A549 (cell line): ENCODE measurements at regions not wholly inside any gene's neighbourhood (a gene's known extent, or its start where the extent isn't known, plus 50 kb on each side); places are given as distances from the start of the nearest gene placed in this dataset.
A peak's percentile ranks its signal among the peaks of the same experiment; 100 is the strongest.

ENCODE experiments used
- ATAC-seq, 2 experiments: fragments of 200-7000 bp in 1 of 2; fragments of >200 bp in 1 of 2; cut with Nextera tagmentation in 1 of 2; cut with Tn5 transposase in 1 of 2; 3 replicates each; pipeline versions ENCODE4 v1.8.0 to v1.9.1; 2018 to 2020; ENCODE audit warnings: mild to moderate bottlenecking in 1 of 2, moderate library complexity in 1 of 2
- CTCF ChIA-PET: fragments of 300-600 bp; sonication (Branson Sonifier 250); formaldehyde crosslinking; extraction: SDS; loops from one replicate; lab custom pipeline; 2021; ENCODE audit warnings: antibody characterized with exemption, inconsistent platforms; lab: Yijun Ruan, JAX
- POLR2A ChIA-PET: fragments of 350-600 bp; formaldehyde crosslinking; extraction: SDS; loops from one replicate; lab custom pipeline; 2021; ENCODE audit warnings: antibody characterized with exemption, inconsistent platforms; lab: Yijun Ruan, JAX
- DNase-seq, 2 experiments: peaks; one replicate each; pipeline versions ENCODE4 v3.0.0 to v3.0.0-alpha.2; 2011 to 2016; ENCODE audit warnings: low read depth in 1 of 2, low spot score in 1 of 2
- FAIRE-seq: peaks from 2 replicates; lab custom pipeline; 2011; peaks lifted over from hg19 to GRCh38; lab: Jason Lieb, UNC
- H3K27ac ChIP-seq, 2 experiments: fragments of >200 bp; sonication (Bioruptor Twin); formaldehyde crosslinking; 3 replicates each; pipeline ENCODE4 v1.5.1; 2016 to 2017
- H3K4me1 ChIP-seq: fragments of >200 bp; sonication (Bioruptor Twin); formaldehyde crosslinking; 3 replicates; pipeline ENCODE4 v1.6.1; 2016
- H3K4me2 ChIP-seq: fragments of >200 bp; sonication (Bioruptor Twin); formaldehyde crosslinking; 3 replicates; pipeline ENCODE4 v1.6.1; 2016
- H3K4me3 ChIP-seq: fragments of >200 bp; sonication (Bioruptor Twin); formaldehyde crosslinking; 3 replicates; pipeline ENCODE4 v1.5.1; 2016
- H3K9me3 ChIP-seq: fragments of >200 bp; sonication (Bioruptor Twin); formaldehyde crosslinking; 3 replicates; pipeline ENCODE4 v1.6.1; 2016
- BHLHE40 ChIP-seq: IDR thresholded peaks from 2 replicates; pipeline ENCODE4 v1.6.1; 2012; ENCODE audit warnings: low read depth, low read length, inconsistent platforms
- CBX8 ChIP-seq: fragments of 200-600 bp; sonication (generic); IDR thresholded peaks from 2 replicates; pipeline ENCODE4 v1.6.1; 2016
- ELK1 ChIP-seq: fragments of 150-350 bp; IDR thresholded peaks from 2 replicates; pipeline ENCODE4 v1.6.1; 2014; ENCODE audit warnings: low read depth, mild to moderate bottlenecking, low read length
- EP300 ChIP-seq, 2 experiments: fragments of >200 bp; sonication (Bioruptor Twin); formaldehyde crosslinking; IDR thresholded peaks; 2 replicates in 1 of 2; 3 replicates in 1 of 2; pipeline ENCODE4 v1.6.1; 2016 to 2017
- ESRRA ChIP-seq: fragments of 150-350 bp; IDR thresholded peaks from 2 replicates; pipeline ENCODE4 v1.6.1; 2014; ENCODE audit warnings: mild to moderate bottlenecking, low read length, borderline replicate concordance
- FOSB ChIP-seq: fragments of 250-450 bp; sonication (Bioruptor Pico); IDR thresholded peaks from 2 replicates; pipeline ENCODE4 v1.5.0; 2020; ENCODE audit warnings: mild to moderate bottlenecking, moderate library complexity
- FOSL2 ChIP-seq, 2 experiments: fragments of 450-650 bp in 1 of 2; fragments of >200 bp in 1 of 2; sonication (Bioruptor Twin) in 1 of 2; formaldehyde crosslinking; IDR thresholded peaks; 2 replicates each; pipeline versions ENCODE4 v1.5.0 to v1.6.1; 2016 to 2020; ENCODE audit warnings: mild to moderate bottlenecking in 1 of 2, moderate library complexity in 1 of 2
- FOXS1 ChIP-seq: fragments of 250-450 bp; sonication (Bioruptor Pico); IDR thresholded peaks from 2 replicates; pipeline ENCODE4 v1.5.0; 2020; ENCODE audit warnings: mild to moderate bottlenecking, moderate library complexity
- GATA3 ChIP-seq: IDR thresholded peaks from 2 replicates; pipeline ENCODE4 v1.6.1; 2012; ENCODE audit warnings: borderline replicate concordance
- KDM1A ChIP-seq: fragments of 200-600 bp; sonication (generic); IDR thresholded peaks from 2 replicates; pipeline ENCODE4 v1.6.1; 2016; ENCODE audit warnings: low read depth, mild to moderate bottlenecking
- MAFK ChIP-seq: fragments of 450-650 bp; IDR thresholded peaks from 2 replicates; pipeline ENCODE4 v1.6.1; 2014; ENCODE audit not compliant: partially characterized antibody
- MAZ ChIP-seq: fragments of 150-350 bp; IDR thresholded peaks from 2 replicates; pipeline ENCODE4 v1.6.1; 2014; ENCODE audit warnings: antibody characterized with exemption, low read depth, low read length, borderline replicate concordance
- NFE2L2 ChIP-seq: fragments of 150-350 bp; conservative IDR thresholded peaks from 2 replicates; pipeline ENCODE4 v1.6.1; 2014; ENCODE audit warnings: low read length
- PHF8 ChIP-seq: fragments of 200-600 bp; sonication (generic); IDR thresholded peaks from 2 replicates; pipeline ENCODE4 v1.6.1; 2016; ENCODE audit warnings: low read depth, mild to moderate bottlenecking, antibody characterized with exemption, moderate library complexity, borderline replicate concordance
- POLR2AphosphoS2 ChIP-seq: conservative IDR thresholded peaks from 2 replicates; pipeline ENCODE4 v1.6.1; 2012; ENCODE audit warnings: low read length, improper control_type of control experiment, inconsistent platforms
- REST ChIP-seq: fragments of 200-600 bp; sonication (generic); IDR thresholded peaks from 2 replicates; pipeline ENCODE4 v1.6.1; 2016; ENCODE audit warnings: antibody characterized with exemption, mild to moderate bottlenecking, moderate library complexity
- RFX5 ChIP-seq: fragments of 450-650 bp; IDR thresholded peaks from 2 replicates; pipeline ENCODE4 v1.7.1; 2014; ENCODE audit warnings: antibody characterized with exemption, mild to moderate bottlenecking, moderate library complexity
- RNF2 ChIP-seq: fragments of 200-600 bp; sonication (generic); IDR thresholded peaks from 2 replicates; pipeline ENCODE4 v1.6.1; 2016; ENCODE audit warnings: low read depth, mild to moderate bottlenecking, antibody characterized with exemption, moderate library complexity, borderline replicate concordance
- SMC3 ChIP-seq: fragments of >200 bp; sonication (Bioruptor Twin); formaldehyde crosslinking; IDR thresholded peaks from 3 replicates; pipeline ENCODE4 v1.6.1; 2018; ENCODE audit warnings: inconsistent platforms
- ZFP36 ChIP-seq: fragments of 450-650 bp; IDR thresholded peaks from 2 replicates; pipeline ENCODE4 v1.6.1; 2014; ENCODE audit warnings: borderline replicate concordance; ENCODE audit not compliant: partially characterized antibody
- ZSCAN20 ChIP-seq: fragments of 250-450 bp; sonication (Bioruptor Pico); IDR thresholded peaks from 2 replicates; pipeline ENCODE4 v1.8.0; 2022; ENCODE audit warnings: mild to moderate bottlenecking, moderate library complexity
- WGBS: methylation state at CpG from one replicate; pipeline ENCODE4 v1.1.6; 2017; ENCODE audit errors: missing lambda C conversion rate; 5-methylcytosine and 5-hydroxymethylcytosine counted together
- TF ChIP-seq, protein P1 (sequence below): IDR thresholded peaks from 2 replicates; pipeline ENCODE4 v1.6.1; 2012
- TF ChIP-seq, protein P2 (sequence below): IDR thresholded peaks from 2 replicates; pipeline ENCODE4 v1.6.1; 2012

- Histone ChIP-seq H3K4me3 (no peak overlapping the region), H3K27ac (peak overlapping the region; percentile 63 to 81; a peak in 4 of 6 replicates), H3K9me3 (no peaks in the 10 kb centered on the region), H3K4me1 (peaks cover 21% of the 10 kb centered on the region), H3K4me2 (no peak overlapping the region)
- FAIRE-seq (no peak), ATAC-seq (no peak), DNase-seq (no peak)
- ChIA-PET CTCF (no interaction called here), POLR2A (no interaction called here)
- WGBS, result 67% methylated on average over 4 of the region's 4 CpGs
- TF ChIP-seq BHLHE40 (no peak), EP300 (IDR thresholded peaks at IDR 0.05) (no peak), CBX8 (no peak), REST (no peak), POLR2AphosphoS2 (no peak), KDM1A (no peak), ZSCAN20 (CRISPR knock-in tag) (no peak)
- TF ChIP-seq, protein P1, sequence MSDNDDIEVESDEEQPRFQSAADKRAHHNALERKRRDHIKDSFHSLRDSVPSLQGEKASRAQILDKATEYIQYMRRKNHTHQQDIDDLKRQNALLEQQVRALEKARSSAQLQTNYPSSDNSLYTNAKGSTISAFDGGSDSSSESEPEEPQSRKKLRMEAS, result no peak
Measured at GRCh38 chr7:91556239-91556638, 292.0 kb downstream of the FZD1 start.

- ATAC-seq, result no peak; a peak in 1 of 6 replicates
Measured at GRCh38 chr7:91556956-91557650, 292.9 kb downstream of the FZD1 start.

DNA sequence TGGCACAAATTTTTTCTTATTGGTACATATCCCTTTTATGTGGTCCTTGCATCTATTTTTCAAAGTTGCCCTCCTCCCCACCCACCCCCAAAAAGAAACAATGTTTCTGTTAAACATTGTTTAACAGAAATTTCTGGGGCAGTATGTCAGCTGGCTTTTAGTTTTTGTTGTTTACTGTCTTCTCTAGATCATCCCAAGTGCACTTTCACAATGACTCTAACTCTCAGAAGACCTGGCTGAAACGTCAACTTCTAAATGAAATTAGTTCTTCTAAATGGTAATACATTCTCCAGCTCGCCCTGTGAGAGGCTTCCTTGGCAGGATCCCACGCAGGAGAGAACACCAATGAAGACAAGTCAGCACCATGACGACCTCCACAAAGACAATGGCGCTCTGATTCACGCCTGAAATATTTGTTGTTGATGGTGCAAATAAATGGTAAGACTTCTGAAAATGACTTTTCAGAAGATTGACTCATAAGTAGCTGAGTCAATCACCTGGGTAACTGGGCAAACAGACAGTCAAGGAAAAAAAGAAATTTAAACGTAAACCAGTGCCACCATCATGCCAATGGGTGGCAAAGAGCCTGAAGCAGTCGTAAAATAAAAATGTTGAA, 293.7 kb downstream of the FZD1 start:
- H3K27ac ChIP-seq, result peak overlapping the region; percentile 68 to 81
- CTCF ChIA-PET, result no interaction called here
- FAIRE-seq (no peak), ATAC-seq (peak; percentile 94 to 95), DNase-seq (peak; percentile 73 to 92)
- POLR2A ChIA-PET, result no interaction called here
- H3K9me3 ChIP-seq, result no peaks in the 10 kb centered on the region
- under 1% methylated on average over 8 of the region's 8 CpGs for whole genome bisulfite sequencing
- peaks cover 21% of the 10 kb centered on the region for H3K4me1 ChIP-seq
- no peak overlapping the region for H3K4me3 ChIP-seq
- peak overlapping the region; percentile 68 for H3K4me2 ChIP-seq
- TF ChIP-seq CBX8, result no peak
- no peak for TF ChIP-seq REST
- TF ChIP-seq NFE2L2, result no peak
- TF ChIP-seq MAZ, result no peak
- TF ChIP-seq, protein P1, result peak; percentile 59; the same call in 1 of the 2 replicates
- TF ChIP-seq FOSL2 (IDR thresholded peaks at IDR 0.05), result peak; percentile 85
- TF ChIP-seq FOSL2 (CRISPR knock-in tag; IDR thresholded peaks at IDR 0.05), result peak; percentile 89
- TF ChIP-seq GATA3, result peak; percentile 43; the same call in 1 of the 2 replicates
- no peak for TF ChIP-seq ELK1
- no peak for TF ChIP-seq ESRRA
- TF ChIP-seq ZFP36, result no peak
- no peak for TF ChIP-seq POLR2AphosphoS2
- no peak for TF ChIP-seq FOSB (CRISPR knock-in tag)
- peak in 1 of 2 experiments; percentile 37; a peak in 1 of 5 replicates for TF ChIP-seq EP300 (IDR thresholded peaks at IDR 0.05)

More at GRCh38 chr7:91556956-91557650, 292.9 kb downstream of the FZD1 start:
- Histone ChIP-seq H3K4me3 (no peak overlapping the region), H3K9me3 (no peaks in the 10 kb centered on the region), H3K4me1 (peaks cover 21% of the 10 kb centered on the region), H3K4me2 (peak overlapping the region; percentile 68), H3K27ac (peak overlapping the region; percentile 63 to 81)
- ChIA-PET CTCF (no interaction called here), POLR2A (no interaction called here)
- TF ChIP-seq RNF2, result no peak
- TF ChIP-seq ESRRA, result no peak
- TF ChIP-seq MAZ, result no peak
- no peak for TF ChIP-seq BHLHE40
- TF ChIP-seq SMC3, result no peak
- TF ChIP-seq RFX5, result no peak
- no peak for TF ChIP-seq MAFK
- no peak for TF ChIP-seq PHF8
- no peak for TF ChIP-seq FOXS1 (CRISPR knock-in tag)
- TF ChIP-seq, protein P2, sequence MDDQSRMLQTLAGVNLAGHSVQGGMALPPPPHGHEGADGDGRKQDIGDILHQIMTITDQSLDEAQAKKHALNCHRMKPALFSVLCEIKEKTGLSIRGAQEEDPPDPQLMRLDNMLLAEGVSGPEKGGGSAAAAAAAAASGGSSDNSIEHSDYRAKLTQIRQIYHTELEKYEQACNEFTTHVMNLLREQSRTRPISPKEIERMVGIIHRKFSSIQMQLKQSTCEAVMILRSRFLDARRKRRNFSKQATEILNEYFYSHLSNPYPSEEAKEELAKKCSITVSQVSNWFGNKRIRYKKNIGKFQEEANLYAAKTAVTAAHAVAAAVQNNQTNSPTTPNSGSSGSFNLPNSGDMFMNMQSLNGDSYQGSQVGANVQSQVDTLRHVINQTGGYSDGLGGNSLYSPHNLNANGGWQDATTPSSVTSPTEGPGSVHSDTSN, result no peak
- no peak for FAIRE-seq
- peak in 1 of 2 experiments; percentile 13 for DNase-seq
- 75% methylated on average over 7 of the region's 7 CpGs for WGBS
